GM21360 (cell line): ENCODE measurements at regions not wholly inside any gene's neighbourhood (a gene's known extent, or its start where the extent isn't known, plus 50 kb on each side); places are given as distances from the start of the nearest gene placed in this dataset.

Source experiments
- ATAC-seq: cut with Tn5 transposase; IDR thresholded peaks from one replicate; pipeline ENCODE4 v1.9.1; 2021; ENCODE audit warnings: mild to moderate bottlenecking, moderate library complexity; ENCODE audit not compliant: unreplicated experiment

DNA sequence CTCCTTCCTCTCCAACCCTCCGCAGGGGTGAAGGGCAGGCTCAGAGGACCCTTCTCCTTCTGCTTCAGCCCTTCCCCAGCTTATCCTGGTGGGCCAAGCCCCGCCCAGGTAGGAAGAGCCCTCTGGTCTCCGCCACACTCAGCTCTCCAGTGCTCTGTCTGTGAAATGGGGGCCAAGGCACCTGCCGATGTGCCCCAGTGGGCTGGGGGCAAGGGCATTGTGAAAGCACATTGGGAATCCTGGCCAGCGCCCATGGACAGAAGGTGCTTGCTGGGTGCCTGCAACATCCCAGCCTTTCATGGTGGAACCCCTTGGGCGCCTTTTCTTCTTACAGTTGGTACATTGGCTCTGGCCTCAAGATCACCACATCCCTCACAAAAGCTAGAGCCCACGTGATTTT lies 150.8 kb downstream of the INHBB start:
- ATAC-seq, result no peak

- no peak for ATAC-seq
Observed at GRCh38 chr2:120497261-120497977, 151.5 kb downstream of the INHBB start.

GRCh38 chr2:120498121-120498520 lies 152.2 kb downstream of the INHBB start:
- ATAC-seq, result no peak

DNA sequence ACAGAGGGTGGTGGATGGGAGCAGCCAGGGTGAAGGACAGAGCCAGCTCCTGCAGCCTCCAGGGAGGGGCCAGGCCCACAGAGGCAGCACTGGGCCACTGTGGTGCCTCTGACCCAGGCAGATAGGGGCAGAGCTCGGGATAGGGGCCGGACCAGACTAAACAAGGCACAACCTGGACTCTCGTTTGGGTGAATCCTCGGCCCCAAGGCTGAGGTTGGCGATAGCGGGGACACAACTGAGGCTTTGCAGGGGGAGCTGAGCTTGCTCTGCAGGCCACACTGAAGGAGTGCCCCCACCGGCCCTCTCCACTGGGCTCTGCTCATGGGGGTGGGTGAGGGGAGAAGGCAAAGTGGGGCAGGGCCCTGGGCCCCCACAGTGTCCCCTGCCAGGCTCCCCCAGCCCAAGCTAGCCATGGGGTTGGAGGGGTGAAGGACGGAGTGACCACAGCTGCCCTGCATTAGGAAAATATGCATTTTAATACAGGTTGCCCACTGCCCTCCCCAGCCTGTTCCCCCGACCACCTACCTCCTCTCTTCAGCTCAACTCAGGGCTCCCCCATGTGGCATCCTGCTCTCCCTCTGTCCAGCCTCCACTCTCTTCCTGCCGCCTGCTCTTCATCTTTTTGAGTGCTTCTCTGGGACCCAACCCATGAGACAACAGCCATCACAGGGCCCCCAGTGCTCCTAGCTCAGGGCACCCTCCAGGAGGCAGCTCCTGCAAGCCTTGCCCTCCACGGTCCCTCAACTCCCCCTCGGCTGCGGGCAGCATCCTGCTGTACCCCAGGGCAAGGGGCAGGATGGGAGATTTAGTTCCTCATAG lies 152.8 kb downstream of the INHBB start:
- ATAC-seq, result no peak

- no peak for ATAC-seq
Observed at GRCh38 chr2:120499784-120500495, 154.0 kb downstream of the INHBB start.

- no peak for ATAC-seq
Observed at GRCh38 chr2:120501591-120501990, 155.7 kb downstream of the INHBB start.

GRCh38 chr2:120502357-120502756 lies 156.4 kb downstream of the INHBB start:
- ATAC-seq, result no peak

- no peak for ATAC-seq
Observed at GRCh38 chr2:120502761-120503160, 156.8 kb downstream of the INHBB start.

DNA sequence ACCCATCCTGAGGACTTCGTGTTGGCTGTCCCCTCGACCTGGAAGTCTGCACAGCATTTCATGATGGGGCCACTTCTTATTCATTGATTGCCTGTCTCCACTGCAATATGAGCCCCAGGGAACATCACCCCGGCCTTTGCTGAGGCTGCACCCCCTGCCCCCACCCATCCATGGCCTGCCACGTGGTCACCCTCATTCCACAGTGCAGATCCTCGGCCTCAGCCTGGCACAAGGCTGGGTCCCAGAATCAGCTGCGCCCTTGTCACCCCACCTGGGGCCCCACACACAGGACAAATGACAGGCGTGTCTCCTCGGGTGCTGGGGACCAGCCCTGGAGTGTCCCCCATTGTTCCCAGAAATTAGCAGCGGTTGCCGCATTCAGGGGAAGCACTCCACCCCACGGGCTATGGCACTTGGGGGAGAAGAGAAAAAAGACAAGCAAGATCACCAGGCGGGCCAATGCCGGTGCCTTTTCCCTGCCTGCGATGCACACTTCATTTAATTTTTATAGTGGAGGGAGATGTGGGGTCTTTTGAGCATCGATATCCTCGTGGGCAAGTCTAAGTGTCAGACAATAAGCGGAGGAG lies 157.4 kb downstream of the INHBB start:
- ATAC-seq, result no peak

DNA sequence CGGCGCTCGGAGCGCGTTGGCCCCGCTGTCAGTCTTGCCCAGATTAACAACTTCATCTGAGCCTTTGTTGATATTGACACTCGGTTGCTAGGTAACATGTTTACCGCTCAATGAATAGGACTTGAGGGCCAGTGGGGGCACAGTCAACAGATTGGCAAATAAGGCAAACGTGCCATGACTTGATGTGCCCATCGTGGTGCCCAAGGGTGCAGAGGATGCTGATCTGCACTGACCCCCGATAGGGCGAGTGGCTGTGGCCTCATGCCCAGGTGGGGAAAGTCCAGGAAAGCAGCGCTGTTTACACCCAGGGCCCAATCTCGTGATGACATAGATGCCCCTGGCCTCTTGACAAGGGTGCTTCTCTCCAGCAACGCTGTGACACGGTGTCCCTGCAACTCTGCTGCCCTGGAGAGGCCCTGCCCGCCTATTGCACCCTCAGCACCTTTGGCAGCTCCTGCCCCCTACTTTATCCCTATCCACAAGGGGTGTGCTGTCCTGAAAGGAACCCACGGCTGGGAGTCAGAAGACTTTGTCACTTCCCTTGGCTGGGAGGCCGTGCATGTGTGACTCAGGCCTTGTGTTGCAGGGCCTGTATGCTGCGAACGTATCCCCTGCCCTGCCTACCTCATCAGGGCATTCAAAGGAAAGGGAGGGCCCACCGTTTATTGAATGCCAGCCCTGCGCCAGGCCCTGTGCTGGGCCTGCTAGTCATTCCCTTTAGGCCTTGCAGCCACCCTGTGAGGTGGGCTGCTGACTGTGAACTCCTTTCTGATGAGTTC lies 158.0 kb downstream of the INHBB start:
- ATAC-seq, result no peak

DNA sequence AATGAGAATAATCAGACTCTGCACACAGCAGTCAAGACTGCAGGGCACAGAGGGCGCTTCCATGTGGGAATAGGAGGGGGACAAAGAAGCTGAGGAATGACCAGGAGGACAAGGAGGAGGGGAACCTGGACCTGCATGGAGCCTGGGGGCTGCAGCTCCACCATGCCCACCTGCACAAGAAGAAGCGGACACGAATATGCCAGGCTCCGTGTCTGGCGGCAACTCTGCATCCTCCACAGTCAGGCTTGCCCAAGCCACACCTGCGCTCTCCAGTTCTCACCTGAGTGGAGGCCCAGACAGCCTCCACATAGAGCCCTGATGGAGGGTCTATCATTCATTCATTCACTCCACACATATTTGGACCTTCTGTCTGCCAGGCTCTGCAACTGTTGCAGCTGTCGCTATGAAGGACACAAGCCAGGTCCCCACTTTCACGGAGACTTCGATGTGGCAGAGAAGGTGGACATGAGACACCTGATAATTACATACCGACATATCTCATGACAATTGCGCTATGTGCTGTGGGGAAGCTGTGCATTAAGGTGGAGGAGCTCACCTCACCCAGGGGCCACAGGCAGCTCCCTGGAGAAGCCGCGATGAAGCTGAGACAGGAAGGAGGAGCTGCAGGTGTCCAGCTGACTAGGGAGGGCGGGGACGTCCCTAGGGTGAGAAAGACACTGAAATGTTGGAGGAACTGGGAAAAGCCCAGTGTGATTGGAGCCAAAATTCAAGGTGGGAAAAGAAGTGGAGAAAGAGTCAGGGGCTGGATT lies 159.2 kb downstream of the INHBB start:
- ATAC-seq, result no peak

DNA sequence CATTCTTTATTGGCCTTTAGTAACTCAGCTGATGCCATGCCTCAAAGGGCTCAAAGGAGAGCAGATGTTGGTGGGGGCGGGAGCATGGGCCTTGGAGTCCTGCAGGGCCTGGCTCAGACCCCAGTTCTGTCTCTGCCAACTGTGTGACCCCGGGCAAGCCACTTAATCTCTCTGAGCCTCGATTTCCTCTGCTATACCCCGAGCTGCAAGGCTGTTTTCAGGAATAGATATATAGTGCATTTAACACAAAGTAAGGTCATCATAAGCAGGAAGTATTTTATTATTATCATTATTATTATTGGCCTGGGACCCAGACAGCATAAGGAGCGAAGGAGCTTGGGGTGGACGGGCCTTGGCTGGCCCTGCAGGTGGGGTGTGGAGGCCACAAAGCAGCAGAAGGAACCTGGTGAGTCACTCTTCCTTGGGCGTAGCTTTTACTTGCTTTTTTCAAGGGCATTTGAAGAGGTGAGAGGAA lies 162.7 kb downstream of the INHBB start:
- ATAC-seq, result no peak

- no peak for ATAC-seq
Observed at GRCh38 chr2:120509213-120509815, 163.4 kb downstream of the INHBB start.

GRCh38 chr2:120509991-120510735 lies 164.2 kb downstream of the INHBB start:
- no peak for ATAC-seq

- ATAC-seq, result no peak
Observed at GRCh38 chr2:120510751-120511395, 164.9 kb downstream of the INHBB start.

DNA sequence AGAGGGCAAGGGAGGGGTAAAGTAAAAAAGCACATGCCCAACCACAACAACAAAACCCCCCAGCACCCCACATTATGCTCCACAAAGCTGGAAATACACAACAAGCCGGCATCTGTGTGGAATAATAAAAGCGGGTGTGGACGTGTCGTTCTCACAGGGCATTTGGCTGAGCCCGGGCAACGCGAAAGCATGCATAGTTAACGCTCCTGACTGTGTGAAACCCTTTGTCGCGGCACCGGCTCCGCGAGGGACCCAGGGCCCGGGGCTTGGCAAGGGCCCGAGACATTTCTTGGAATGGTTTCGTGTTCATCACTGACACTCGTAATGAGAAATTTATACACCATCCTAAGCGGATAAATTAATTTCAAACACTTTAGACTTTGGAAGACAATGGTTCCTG lies 165.6 kb downstream of the INHBB start:
- ATAC-seq, result no peak

- no peak for ATAC-seq
Observed at GRCh38 chr2:120511947-120512710, 166.2 kb downstream of the INHBB start.
